GM10266 (cell line): ENCODE measurements at regions not wholly inside any gene's neighbourhood (a gene's known extent, or its start where the extent isn't known, plus 50 kb on each side); places are given as distances from the start of the nearest gene placed in this dataset.

Source experiments
- DNase-seq: peaks from one replicate; pipeline ENCODE4 v3.0.0; 2012; ENCODE audit errors: extremely low spot score
- CTCF ChIP-seq: IDR thresholded peaks from 2 replicates; pipeline ENCODE4 v1.5.1; 2012; ENCODE audit warnings: mild to moderate bottlenecking, low read depth; ENCODE audit not compliant: control insufficient read depth, insufficient read depth; ENCODE audit errors: missing control alignments

GRCh38 chr14:98798099-98798498 lies 473.9 kb downstream of the BCL11B start:
- TF ChIP-seq CTCF, result no peak
- no peak for DNase-seq

GRCh38 chr14:98799891-98800290 lies 472.1 kb downstream of the BCL11B start:
- TF ChIP-seq CTCF, result no peak
- no peak for DNase-seq

GRCh38 chr14:98802044-98802443 lies 470.0 kb downstream of the BCL11B start:
- DNase-seq, result no peak
- TF ChIP-seq CTCF, result no peak

GRCh38 chr14:98803196-98803595 lies 468.8 kb downstream of the BCL11B start:
- TF ChIP-seq CTCF, result no peak
- no peak for DNase-seq

GRCh38 chr14:98808494-98809407 lies 463.2 kb downstream of the BCL11B start:
- no peak for TF ChIP-seq CTCF
- no peak for DNase-seq

GRCh38 chr14:98816195-98816594 lies 455.8 kb downstream of the BCL11B start:
- no peak for DNase-seq
- no peak for TF ChIP-seq CTCF

GRCh38 chr14:98816720-98817119 lies 455.3 kb downstream of the BCL11B start:
- no peak for DNase-seq
- no peak for TF ChIP-seq CTCF
